GM12878 (cell line): ENCODE measurements at regions not wholly inside any gene's neighbourhood (a gene's known extent, or its start where the extent isn't known, plus 50 kb on each side); places are given as distances from the start of the nearest gene placed in this dataset.
A peak's percentile ranks its signal among the peaks of the same experiment; 100 is the strongest.

ENCODE experiments used
- ATAC-seq: fragments of 200-7000 bp; cut with Tn5 transposase; 3 replicates; pipeline ENCODE4 v1.9.1; 2020; ENCODE audit warnings: mild to moderate bottlenecking, moderate library complexity
- BruUV-seq: library from RNA; stranded (reverse); fragments of 400-500 nt; replicated peaks from 2 replicates; lab custom pipeline; 2021; lab: Mats Ljungman, UMichigan
- CTCF ChIA-PET: fragments of 300-600 bp; sonication (Branson Sonifier 250); formaldehyde crosslinking; extraction: SDS; loops from one replicate; lab custom pipeline; 2021; ENCODE audit warnings: inconsistent platforms; lab: Yijun Ruan, JAX
- POLR2A ChIA-PET: fragments of 350-600 bp; formaldehyde crosslinking; extraction: SDS; loops from one replicate; lab custom pipeline; 2021; ENCODE audit warnings: inconsistent platforms; lab: Charles Lee
- RAD21 ChIA-PET: fragments of 300-600 bp; sonication (Branson Sonifier 250); formaldehyde crosslinking; loops from one replicate; lab custom pipeline; 2023; ENCODE audit warnings: antibody characterized with exemption; ENCODE audit not compliant: unreplicated experiment; lab: Charles Lee
- SMC1A ChIA-PET: fragments of 300-600 bp; sonication (Branson Sonifier 250); formaldehyde crosslinking; loops from one replicate; lab custom pipeline; 2023; ENCODE audit not compliant: unreplicated experiment, uncharacterized antibody; lab: Charles Lee
- DNase-seq: peaks from one replicate; pipeline ENCODE4 v3.0.0-alpha.2; 2011; ENCODE audit warnings: low read depth, low spot score
- FAIRE-seq: peaks from 3 replicates; lab custom pipeline; 2011; peaks lifted over from hg19 to GRCh38; lab: Jason Lieb, UNC
- H2AFZ ChIP-seq: 2 replicates; pipeline ENCODE4 v1.6.0; 2011; ENCODE audit warnings: low read depth, low read length, control low read depth; ENCODE audit not compliant: control insufficient read depth
- H3K27ac ChIP-seq: 2 replicates; pipeline ENCODE4 v1.5.1; 2011; ENCODE audit warnings: control low read depth; ENCODE audit not compliant: control insufficient read depth, insufficient read depth
- H3K27me3 ChIP-seq, 2 experiments: replicated peaks in 1 of 2; 2 replicates each; pipeline versions ENCODE4 v1.6.0 to v1.6.1; 2011; ENCODE audit warnings: low read length in 1 of 2; ENCODE audit not compliant: control insufficient read depth in 2 of 2, insufficient read depth in 2 of 2
- H3K36me3 ChIP-seq, 2 experiments: 2 replicates each; pipeline ENCODE4 v1.5.1; 2011; ENCODE audit warnings: low read length in 1 of 2; ENCODE audit not compliant: control insufficient read depth in 2 of 2, insufficient read depth in 2 of 2
- H3K4me1 ChIP-seq: 2 replicates; pipeline ENCODE4 v1.6.1; 2011; ENCODE audit warnings: mild to moderate bottlenecking, low read length, moderate library complexity, mixed read lengths; ENCODE audit not compliant: control insufficient read depth, insufficient read depth
- H3K4me2 ChIP-seq: 2 replicates; pipeline ENCODE4 v1.6.0; 2011; ENCODE audit warnings: control low read depth; ENCODE audit not compliant: control insufficient read depth, insufficient read depth
- H3K4me3 ChIP-seq: fragments of 200-600 bp; sonication (generic); 2 replicates; pipeline ENCODE4 v1.5.1; 2016
- H3K79me2 ChIP-seq: 2 replicates; pipeline ENCODE4 v1.6.0; 2011; ENCODE audit warnings: low read length; ENCODE audit not compliant: control insufficient read depth, insufficient read depth
- H3K9ac ChIP-seq: 2 replicates; pipeline ENCODE4 v1.8.0; 2011; ENCODE audit warnings: low read length, control low read depth, mixed read lengths; ENCODE audit not compliant: control insufficient read depth, insufficient read depth
- H3K9me3 ChIP-seq: replicated peaks from 3 replicates; pipeline ENCODE4 v1.5.1; 2011; ENCODE audit warnings: mild to moderate bottlenecking, low read length; ENCODE audit not compliant: control insufficient read depth, insufficient read depth
- H4K20me1 ChIP-seq: 2 replicates; pipeline ENCODE4 v1.6.0; 2011; ENCODE audit not compliant: control insufficient read depth, insufficient read depth
- BMI1 ChIP-seq: fragments of 450-650 bp; IDR thresholded peaks from 2 replicates; pipeline ENCODE4 v1.6.1; 2016; ENCODE audit warnings: mild to moderate bottlenecking, moderate library complexity, borderline replicate concordance
- MAX ChIP-seq: IDR thresholded peaks from 2 replicates; pipeline ENCODE4 v1.6.1; 2012; ENCODE audit warnings: low read depth, low read length, improper control_type of control experiment
- MTA2 ChIP-seq: fragments of 450-650 bp; IDR thresholded peaks from 2 replicates; pipeline ENCODE4 v1.6.1; 2016; ENCODE audit warnings: low read depth, mild to moderate bottlenecking, moderate library complexity
- NFYA ChIP-seq: IDR thresholded peaks from 2 replicates; pipeline ENCODE4 v1.6.1; 2011; ENCODE audit warnings: low read depth, mild to moderate bottlenecking, low read length, improper control_type of control experiment, borderline replicate concordance
- PAX5 ChIP-seq: IDR thresholded peaks from 2 replicates; pipeline ENCODE4 v1.6.1; 2011; ENCODE audit warnings: low read depth, low read length, borderline replicate concordance
- POLR2A ChIP-seq: IDR thresholded peaks from 2 replicates; pipeline ENCODE4 v1.6.1; 2011; ENCODE audit warnings: low read depth, mild to moderate bottlenecking, low read length
- POLR2AphosphoS5 ChIP-seq: IDR thresholded peaks from 2 replicates; pipeline ENCODE4 v1.6.1; 2011; ENCODE audit warnings: mild to moderate bottlenecking, low read length, inconsistent platforms
- RUNX3 ChIP-seq: IDR thresholded peaks from 2 replicates; pipeline ENCODE4 v1.6.1; 2012; ENCODE audit warnings: low read length, inconsistent platforms
- SMAD1 ChIP-seq: fragments of 450-650 bp; IDR thresholded peaks from 2 replicates; pipeline ENCODE4 v1.6.1; 2018; ENCODE audit warnings: mild to moderate bottlenecking, low read depth; ENCODE audit not compliant: partially characterized antibody
- SPI1 ChIP-seq: IDR thresholded peaks from 2 replicates; pipeline ENCODE4 v1.6.1; 2011; ENCODE audit warnings: low read depth, mild to moderate bottlenecking, low read length, moderate library complexity, borderline replicate concordance; ENCODE audit not compliant: insufficient read depth
- YBX1 ChIP-seq: fragments of 450-650 bp; IDR thresholded peaks from 2 replicates; pipeline ENCODE4 v1.6.1; 2016; ENCODE audit warnings: antibody characterized with exemption
- ZSCAN29 ChIP-seq: fragments of 450-650 bp; IDR thresholded peaks from 2 replicates; pipeline ENCODE4 v1.6.1; 2017; ENCODE audit warnings: mild to moderate bottlenecking, moderate library complexity
- WGBS: methylation state at CpG from one replicate; pipeline ENCODE4 v1.1.6; 2016; ENCODE audit warnings: low lambda C conversion rate; ENCODE audit not compliant: insufficient replicate concordance, insufficient coverage; ENCODE audit errors: missing lambda C conversion rate; 5-methylcytosine and 5-hydroxymethylcytosine counted together
- in situ Hi-C: fragments of 300-500 bp; cut with MboI; formaldehyde crosslinking; loops from 9 replicates; pipeline ENCODE4 v1.14.3; 2018; ENCODE audit warnings: mixed read lengths
- intact Hi-C: fragments of 100-400 bp; cut with micrococcal nuclease; formaldehyde crosslinking; loops from one replicate; pipeline ENCODE4 v1.14.2; 2022; ENCODE audit not compliant: unreplicated experiment

- Histone ChIP-seq H2AFZ (no peak overlapping the region), H4K20me1 (no peaks in the 10 kb centered on the region), H3K36me3 (no peaks in the 10 kb centered on the region), H3K79me2 (no peaks in the 10 kb centered on the region), H3K4me1 (no peaks in the 10 kb centered on the region), H3K27me3 (no peaks in the 10 kb centered on the region), H3K9me3 (peaks cover 1% of the 10 kb centered on the region; the same call in 1 of the 3 replicates), H3K4me3 (no peak overlapping the region), H3K4me2 (no peak overlapping the region), H3K27ac (no peak overlapping the region), H3K9ac (no peak overlapping the region)
- ATAC-seq = peak; percentile 97
- no TSS peak for BruUV-seq
- 0% methylated on average over 1 of the region's 1 CpG for WGBS
- ChIA-PET POLR2A (no interaction called here), SMC1A (no interaction called here), RAD21 (no interaction called here), CTCF (no interaction called here)
- in situ Hi-C loops = no loop called here
- intact Hi-C loops = no loop called here
- TF ChIP-seq YBX1 (no peak), NFYA (no peak), PAX5 (0 out of 2 replicates have a peak, but pooled peaks have one; percentile 17), RUNX3 (peak; percentile 61), BMI1 (0 out of 2 replicates have a peak, but pooled peaks have one; percentile 36), MTA2 (peak; percentile 23; the same call in 1 of the 2 replicates), SPI1 (peak; percentile 90), ZSCAN29 (no peak)
- peak; percentile 63 for DNase-seq
- FAIRE-seq = no peak
These were observed 98.8 kb downstream of the ZNF621 start for GRCh38 chr3:40623567-40623966.

- ChIA-PET SMC1A (no interaction called here), RAD21 (no interaction called here), CTCF (interaction anchor here (0.6 kb wide), 1 partner anchor 1358 kb away, joined by 3 read pairs; no protein-coding TSS in a partner anchor), POLR2A (no interaction called here)
- no peak for FAIRE-seq
- no peaks in the 10 kb centered on the region for H4K20me1 ChIP-seq
- H3K4me2 ChIP-seq = no peak overlapping the region
- H3K9me3 ChIP-seq = peaks cover 1% of the 10 kb centered on the region; the same call in 1 of the 3 replicates
- no peak overlapping the region for H3K4me3 ChIP-seq
- in situ Hi-C loops = no loop called here
- intact Hi-C loops = no loop called here
- H2AFZ ChIP-seq = no peak overlapping the region
- no peak overlapping the region for H3K9ac ChIP-seq
- no peak for ATAC-seq
- DNase-seq = no peak
- H3K27me3 ChIP-seq = no peaks in the 10 kb centered on the region
- H3K27ac ChIP-seq = no peak overlapping the region
- 16% methylated on average over 2 of the region's 2 CpGs for WGBS
- H3K36me3 ChIP-seq = no peaks in the 10 kb centered on the region
- TF ChIP-seq POLR2AphosphoS5 = no peak
- TF ChIP-seq MAX = no peak
- no peak for TF ChIP-seq SMAD1
- no peak for TF ChIP-seq POLR2A
- no peak for TF ChIP-seq YBX1
- BruUV-seq = no TSS peak
- no peaks in the 10 kb centered on the region for H3K4me1 ChIP-seq
- H3K79me2 ChIP-seq = no peaks in the 10 kb centered on the region
These were observed 99.5 kb downstream of the ZNF621 start for GRCh38 chr3:40624189-40624769.
